Neural cell (in vitro differentiated cells): ENCODE measurements at regions not wholly inside any gene's neighbourhood (a gene's known extent, or its start where the extent isn't known, plus 50 kb on each side); places are given as distances from the start of the nearest gene placed in this dataset.

Experiments used
- H2AFZ ChIP-seq: fragments of 200-600, 300-800 bp; sonication (generic), shearing (Covaris generic); 2 replicates; pipeline ENCODE4 v1.6.0; 2014; ENCODE audit warnings: low read depth, mild to moderate bottlenecking, antibody characterized with exemption, low read length, moderate library complexity
- H3F3A ChIP-seq: fragments of 200-600 bp; shearing (Covaris generic); 2 replicates; pipeline ENCODE4 v1.6.1; 2016; ENCODE audit warnings: mild to moderate bottlenecking, moderate library complexity, mixed read lengths, antibody characterized with exemption, low read length; ENCODE audit not compliant: insufficient read depth, poor library complexity, severe bottlenecking
- H3K27ac ChIP-seq: fragments of 200-600, 300-800 bp; sonication (generic), shearing (Covaris generic); 2 replicates; pipeline ENCODE4 v1.5.1; 2014; ENCODE audit warnings: mild to moderate bottlenecking, low read length, moderate library complexity
- H3K27me3 ChIP-seq: fragments of 300-800, 200-600 bp; sonication (generic), shearing (Covaris generic); 2 replicates; pipeline ENCODE4 v1.6.0; 2014; ENCODE audit warnings: mild to moderate bottlenecking, low read depth, low read length, moderate library complexity; ENCODE audit not compliant: insufficient read depth
- H3K36me3 ChIP-seq: fragments of 300-800, 200-600 bp; sonication (generic), shearing (Covaris generic); 2 replicates; pipeline ENCODE4 v1.5.1; 2014; ENCODE audit warnings: mild to moderate bottlenecking, antibody characterized with exemption, low read length, moderate library complexity; ENCODE audit not compliant: insufficient read depth
- H3K4me2 ChIP-seq: fragments of 300-800, 200-600 bp; sonication (generic), shearing (Covaris generic); 2 replicates; pipeline ENCODE4 v1.6.0; 2014; ENCODE audit warnings: mild to moderate bottlenecking, low read length
- H3K4me3 ChIP-seq: fragments of 300-800, 200-600 bp; sonication (generic), shearing (Covaris generic); 2 replicates; pipeline ENCODE4 v1.5.1; 2014; ENCODE audit warnings: mild to moderate bottlenecking, low read length, moderate library complexity
- H3K79me2 ChIP-seq: fragments of 200-600 bp; shearing (Covaris generic); replicated peaks from 2 replicates; pipeline ENCODE4 v1.6.0; 2014; ENCODE audit warnings: mild to moderate bottlenecking, low read length, moderate library complexity; ENCODE audit not compliant: insufficient read depth
- H3K9ac ChIP-seq: fragments of 300-800, 200-600 bp; sonication (generic), shearing (Covaris generic); 2 replicates; pipeline ENCODE4 v1.6.1; 2016; ENCODE audit warnings: mild to moderate bottlenecking, low read length, mixed read lengths
- H3K9me2 ChIP-seq: fragments of 200-600 bp; shearing (Covaris generic); 2 replicates; pipeline ENCODE4 v1.6.1; 2016; ENCODE audit warnings: mild to moderate bottlenecking, low read length, mixed read lengths; ENCODE audit not compliant: insufficient read depth
- H3K9me3 ChIP-seq: fragments of 200-600, 300-800 bp; sonication (generic), shearing (Covaris generic); 2 replicates; pipeline ENCODE4 v1.6.1; 2016; ENCODE audit warnings: mild to moderate bottlenecking, mixed run types, low read length, moderate library complexity, mixed read lengths
- H4K20me1 ChIP-seq: fragments of 200-600 bp; shearing (Covaris generic); 2 replicates; pipeline ENCODE4 v1.6.1; 2016; ENCODE audit warnings: mild to moderate bottlenecking, mixed run types; ENCODE audit not compliant: insufficient read depth
- EP300 ChIP-seq: fragments of 450-650 bp; conservative IDR thresholded peaks from 2 replicates; pipeline ENCODE4 v1.6.1; 2014; ENCODE audit warnings: antibody characterized with exemption, mild to moderate bottlenecking, moderate library complexity; ENCODE audit not compliant: poor library complexity, severe bottlenecking
- EZH2 ChIP-seq: fragments of 200-600, 300-800 bp; shearing (Covaris generic), sonication (generic); IDR thresholded peaks from 2 replicates; pipeline ENCODE4 v1.6.1; 2014; ENCODE audit warnings: antibody characterized with exemption, low read length, borderline replicate concordance, mild to moderate bottlenecking; ENCODE audit not compliant: insufficient read depth, poor library complexity, severe bottlenecking
- MXI1 ChIP-seq: fragments of 450-650 bp; conservative IDR thresholded peaks from 2 replicates; pipeline ENCODE4 v1.6.1; 2014; ENCODE audit warnings: antibody characterized with exemption, mild to moderate bottlenecking; ENCODE audit not compliant: poor library complexity, severe bottlenecking
- POLR2AphosphoS5 ChIP-seq: IDR thresholded peaks from 2 replicates; pipeline ENCODE4 v1.6.1; 2012
- RAD21 ChIP-seq: fragments of 450-650 bp; conservative IDR thresholded peaks from 2 replicates; pipeline ENCODE4 v1.6.1; 2014; ENCODE audit warnings: antibody characterized with exemption, mild to moderate bottlenecking, moderate library complexity
- REST ChIP-seq: IDR thresholded peaks from 2 replicates; pipeline ENCODE4 v1.6.1; 2012; ENCODE audit warnings: borderline replicate concordance
- SMC3 ChIP-seq: fragments of 450-650 bp; conservative IDR thresholded peaks from 2 replicates; pipeline ENCODE4 v1.6.1; 2014; ENCODE audit warnings: antibody characterized with exemption, mild to moderate bottlenecking, moderate library complexity; ENCODE audit not compliant: poor library complexity
- TAF1 ChIP-seq: IDR thresholded peaks from 2 replicates; pipeline ENCODE4 v1.6.1; 2012; ENCODE audit warnings: low read depth
- TF ChIP-seq, protein P1 (sequence below): fragments of 450-650 bp; IDR thresholded peaks from 2 replicates; pipeline ENCODE4 v1.5.1; 2014; ENCODE audit warnings: antibody characterized with exemption, mild to moderate bottlenecking, moderate library complexity; ENCODE audit not compliant: poor library complexity, severe bottlenecking

GRCh38 chr6:50288241-50288640 lies 238.5 kb upstream of the DEFB112 start:
- Histone ChIP-seq H3K4me3 (no peak overlapping the region), H4K20me1 (no peaks in the 10 kb centered on the region), H2AFZ (no peak overlapping the region), H3F3A (no peaks in the 10 kb centered on the region), H3K9ac (no peak overlapping the region), H3K36me3 (no peaks in the 10 kb centered on the region), H3K27ac (no peak overlapping the region), H3K9me2 (no peaks in the 10 kb centered on the region), H3K27me3 (no peaks in the 10 kb centered on the region), H3K9me3 (no peaks in the 10 kb centered on the region), H3K4me2 (no peak overlapping the region), H3K79me2 (no peaks in the 10 kb centered on the region)
- no peak for TF ChIP-seq REST

GRCh38 chr6:50288881-50289280 lies 239.2 kb upstream of the DEFB112 start:
- Histone ChIP-seq H4K20me1 (no peaks in the 10 kb centered on the region), H3K27ac (no peak overlapping the region), H3K9ac (no peak overlapping the region), H3K4me2 (no peak overlapping the region), H3K36me3 (no peaks in the 10 kb centered on the region), H3F3A (no peaks in the 10 kb centered on the region), H3K27me3 (no peaks in the 10 kb centered on the region), H2AFZ (no peak overlapping the region), H3K79me2 (no peaks in the 10 kb centered on the region), H3K9me3 (no peaks in the 10 kb centered on the region), H3K4me3 (no peak overlapping the region), H3K9me2 (no peaks in the 10 kb centered on the region)
- TF ChIP-seq POLR2AphosphoS5 (no peak), MXI1 (no peak), RAD21 (no peak), EP300 (no peak), TAF1 (no peak), SMC3 (no peak), REST (no peak), EZH2 (no peak)
- TF ChIP-seq, protein P1, sequence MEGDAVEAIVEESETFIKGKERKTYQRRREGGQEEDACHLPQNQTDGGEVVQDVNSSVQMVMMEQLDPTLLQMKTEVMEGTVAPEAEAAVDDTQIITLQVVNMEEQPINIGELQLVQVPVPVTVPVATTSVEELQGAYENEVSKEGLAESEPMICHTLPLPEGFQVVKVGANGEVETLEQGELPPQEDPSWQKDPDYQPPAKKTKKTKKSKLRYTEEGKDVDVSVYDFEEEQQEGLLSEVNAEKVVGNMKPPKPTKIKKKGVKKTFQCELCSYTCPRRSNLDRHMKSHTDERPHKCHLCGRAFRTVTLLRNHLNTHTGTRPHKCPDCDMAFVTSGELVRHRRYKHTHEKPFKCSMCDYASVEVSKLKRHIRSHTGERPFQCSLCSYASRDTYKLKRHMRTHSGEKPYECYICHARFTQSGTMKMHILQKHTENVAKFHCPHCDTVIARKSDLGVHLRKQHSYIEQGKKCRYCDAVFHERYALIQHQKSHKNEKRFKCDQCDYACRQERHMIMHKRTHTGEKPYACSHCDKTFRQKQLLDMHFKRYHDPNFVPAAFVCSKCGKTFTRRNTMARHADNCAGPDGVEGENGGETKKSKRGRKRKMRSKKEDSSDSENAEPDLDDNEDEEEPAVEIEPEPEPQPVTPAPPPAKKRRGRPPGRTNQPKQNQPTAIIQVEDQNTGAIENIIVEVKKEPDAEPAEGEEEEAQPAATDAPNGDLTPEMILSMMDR = no peak
